Muscle layer of duodenum (tissue), 2 donors: ENCODE measurements at regions not wholly inside any gene's neighbourhood (a gene's known extent, or its start where the extent isn't known, plus 50 kb on each side); places are given as distances from the start of the nearest gene placed in this dataset.

Source experiments
- H3K27ac ChIP-seq: one replicate; pipeline ENCODE4 v1.7.0; 2013; ENCODE audit warnings: mild to moderate bottlenecking, low read length
- H3K27me3 ChIP-seq: one replicate; pipeline ENCODE4 v1.7.0; 2013; ENCODE audit warnings: low read depth, mild to moderate bottlenecking, control low read depth, low read length
- H3K36me3 ChIP-seq, 2 donors: one replicate each; pipeline ENCODE4 v1.7.0; 2013; ENCODE audit warnings: low read length in 2 of 2, control low read depth in 1 of 2, mild to moderate bottlenecking in 1 of 2; ENCODE audit not compliant: insufficient read depth in 2 of 2, control insufficient read depth in 1 of 2
- H3K4me1 ChIP-seq, 2 donors: one replicate each; pipeline ENCODE4 v1.7.0; 2013; ENCODE audit warnings: low read length in 2 of 2, mild to moderate bottlenecking in 2 of 2, control low read depth in 1 of 2, moderate library complexity in 1 of 2; ENCODE audit not compliant: insufficient read depth in 2 of 2, control insufficient read depth in 1 of 2
- H3K4me3 ChIP-seq, 2 donors: one replicate each; pipeline ENCODE4 v1.7.0; 2013; ENCODE audit warnings: low read length in 2 of 2, low read depth in 1 of 2, mild to moderate bottlenecking in 1 of 2
- H3K9me3 ChIP-seq, 2 donors: one replicate each; pipeline ENCODE4 v1.7.0; 2013; ENCODE audit warnings: low read length in 2 of 2, control low read depth in 1 of 2, mild to moderate bottlenecking in 1 of 2; ENCODE audit not compliant: control insufficient read depth in 1 of 2
- donor health status: healthy.

- Histone ChIP-seq H3K4me3 (no peak overlapping the region), H3K27me3 (no peaks in the 10 kb centered on the region), H3K36me3 (no peaks in the 10 kb centered on the region), H3K9me3 (no peaks in the 10 kb centered on the region), H3K4me1 (no peaks in the 10 kb centered on the region), H3K27ac (no peak overlapping the region)
Observed at GRCh38 chr10:108260383-108260906, 1095.9 kb upstream of the SORCS1 start.

- no peaks in the 10 kb centered on the region for H3K27me3 ChIP-seq
Observed at GRCh38 chr10:108254089-108254488, 1089.6 kb upstream of the SORCS1 start.

GRCh38 chr10:108252771-108253170 is 1088.3 kb upstream of the SORCS1 start:
- no peaks in the 10 kb centered on the region for H3K27me3 ChIP-seq
- H3K4me3 ChIP-seq, result no peak overlapping the region
- H3K36me3 ChIP-seq, result no peaks in the 10 kb centered on the region
- H3K4me1 ChIP-seq, result no peaks in the 10 kb centered on the region
- H3K9me3 ChIP-seq, result no peaks in the 10 kb centered on the region
- no peak overlapping the region for H3K27ac ChIP-seq

More at GRCh38 chr10:108254089-108254488, 1089.6 kb upstream of the SORCS1 start:
- H3K9me3 ChIP-seq, result no peaks in the 10 kb centered on the region
- H3K4me3 ChIP-seq, result no peak overlapping the region
- no peaks in the 10 kb centered on the region for H3K36me3 ChIP-seq
- H3K27ac ChIP-seq, result no peak overlapping the region
- H3K4me1 ChIP-seq, result no peaks in the 10 kb centered on the region

GRCh38 chr10:108250936-108251620 is 1086.6 kb upstream of the SORCS1 start:
- H3K4me1 ChIP-seq, result no peaks in the 10 kb centered on the region
- H3K9me3 ChIP-seq, result peaks cover 0 to 3% of the 10 kb centered on the region in 2 donors
- no peak overlapping the region for H3K27ac ChIP-seq
- no peaks in the 10 kb centered on the region for H3K36me3 ChIP-seq
- no peak overlapping the region for H3K4me3 ChIP-seq
- H3K27me3 ChIP-seq, result no peaks in the 10 kb centered on the region

- H3K9me3 ChIP-seq, result peaks cover 0 to 3% of the 10 kb centered on the region in 2 donors
- no peak overlapping the region for H3K4me3 ChIP-seq
- no peaks in the 10 kb centered on the region for H3K27me3 ChIP-seq
- no peak overlapping the region for H3K27ac ChIP-seq
- no peaks in the 10 kb centered on the region for H3K36me3 ChIP-seq
- H3K4me1 ChIP-seq, result no peaks in the 10 kb centered on the region
Observed at GRCh38 chr10:108249940-108250339, 1085.4 kb upstream of the SORCS1 start.

- H3K36me3 ChIP-seq, result no peaks in the 10 kb centered on the region
- no peak overlapping the region for H3K27ac ChIP-seq
- H3K4me1 ChIP-seq, result no peaks in the 10 kb centered on the region
- H3K9me3 ChIP-seq, result peaks cover 0 to 8% of the 10 kb centered on the region in 2 donors
- H3K27me3 ChIP-seq, result no peaks in the 10 kb centered on the region
- no peak overlapping the region for H3K4me3 ChIP-seq
Observed at GRCh38 chr10:108244443-108245228, 1080.1 kb upstream of the SORCS1 start.

- H3K4me3 ChIP-seq, result no peak overlapping the region
- no peaks in the 10 kb centered on the region for H3K36me3 ChIP-seq
- H3K27ac ChIP-seq, result no peak overlapping the region
- peaks cover 0 to 5% of the 10 kb centered on the region in 2 donors for H3K9me3 ChIP-seq
- no peaks in the 10 kb centered on the region for H3K4me1 ChIP-seq
- H3K27me3 ChIP-seq, result no peaks in the 10 kb centered on the region
Observed at GRCh38 chr10:108241166-108241565, 1076.7 kb upstream of the SORCS1 start.

GRCh38 chr10:108238261-108238660 is 1073.8 kb upstream of the SORCS1 start:
- H3K27me3 ChIP-seq, result no peaks in the 10 kb centered on the region
- no peaks in the 10 kb centered on the region for H3K9me3 ChIP-seq
- H3K4me3 ChIP-seq, result no peak overlapping the region
- H3K36me3 ChIP-seq, result no peaks in the 10 kb centered on the region
- H3K4me1 ChIP-seq, result no peaks in the 10 kb centered on the region
- H3K27ac ChIP-seq, result no peak overlapping the region

GRCh38 chr10:108230478-108231170 is 1066.1 kb upstream of the SORCS1 start:
- no peaks in the 10 kb centered on the region for H3K27me3 ChIP-seq
- no peak overlapping the region for H3K4me3 ChIP-seq
- H3K27ac ChIP-seq, result no peak overlapping the region
- no peaks in the 10 kb centered on the region for H3K4me1 ChIP-seq
- no peaks in the 10 kb centered on the region for H3K9me3 ChIP-seq
- H3K36me3 ChIP-seq, result no peaks in the 10 kb centered on the region

- no peak overlapping the region for H3K27ac ChIP-seq
- no peaks in the 10 kb centered on the region for H3K9me3 ChIP-seq
- no peaks in the 10 kb centered on the region for H3K27me3 ChIP-seq
- H3K4me3 ChIP-seq, result no peak overlapping the region
- H3K36me3 ChIP-seq, result no peaks in the 10 kb centered on the region
- H3K4me1 ChIP-seq, result no peaks in the 10 kb centered on the region
Observed at GRCh38 chr10:108208732-108209131, 1044.2 kb upstream of the SORCS1 start.

GRCh38 chr10:108208038-108208437 is 1043.5 kb upstream of the SORCS1 start:
- H3K27ac ChIP-seq, result no peak overlapping the region
- no peaks in the 10 kb centered on the region for H3K27me3 ChIP-seq
- no peaks in the 10 kb centered on the region for H3K9me3 ChIP-seq
- H3K36me3 ChIP-seq, result no peaks in the 10 kb centered on the region
- no peaks in the 10 kb centered on the region for H3K4me1 ChIP-seq
- no peak overlapping the region for H3K4me3 ChIP-seq
